ENCODE measurements at regions not wholly inside any gene's neighbourhood (a gene's known extent, or its start where the extent isn't known, plus 50 kb on each side); places are given as distances from the start of the nearest gene placed in this dataset.
"Not testable (repeated sequence)": the region's sequence is repeated elsewhere in the genome, so short reads cannot be mapped to it uniquely, and the experiment has no call there.

DNA sequence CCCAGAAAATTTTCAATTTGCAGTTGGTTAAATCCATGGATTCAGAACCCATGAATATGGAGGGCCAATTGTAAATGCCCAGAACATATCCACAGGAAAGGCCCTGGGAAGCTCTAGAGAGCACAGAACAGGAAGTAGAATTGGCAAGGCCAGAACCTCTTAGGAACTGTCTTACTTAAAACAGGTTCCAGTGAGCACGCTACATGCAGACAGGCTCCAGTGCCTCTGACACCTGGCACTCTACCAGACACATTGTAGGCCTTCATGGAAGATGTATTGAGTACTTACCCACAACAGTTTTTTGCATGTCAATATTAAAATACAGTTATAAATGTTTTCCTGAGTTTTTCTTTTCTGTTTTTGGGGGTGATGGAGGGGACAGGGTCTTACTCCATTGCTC lies 188.2 kb upstream of the FRMD6 start:
- no peak for DNase-seq (ENCODE audit: low read depth)
- H3K4me3 ChIP-seq (ENCODE audit: low read depth, low read length): no peak overlapping the region
- TF ChIP-seq, protein P1, sequence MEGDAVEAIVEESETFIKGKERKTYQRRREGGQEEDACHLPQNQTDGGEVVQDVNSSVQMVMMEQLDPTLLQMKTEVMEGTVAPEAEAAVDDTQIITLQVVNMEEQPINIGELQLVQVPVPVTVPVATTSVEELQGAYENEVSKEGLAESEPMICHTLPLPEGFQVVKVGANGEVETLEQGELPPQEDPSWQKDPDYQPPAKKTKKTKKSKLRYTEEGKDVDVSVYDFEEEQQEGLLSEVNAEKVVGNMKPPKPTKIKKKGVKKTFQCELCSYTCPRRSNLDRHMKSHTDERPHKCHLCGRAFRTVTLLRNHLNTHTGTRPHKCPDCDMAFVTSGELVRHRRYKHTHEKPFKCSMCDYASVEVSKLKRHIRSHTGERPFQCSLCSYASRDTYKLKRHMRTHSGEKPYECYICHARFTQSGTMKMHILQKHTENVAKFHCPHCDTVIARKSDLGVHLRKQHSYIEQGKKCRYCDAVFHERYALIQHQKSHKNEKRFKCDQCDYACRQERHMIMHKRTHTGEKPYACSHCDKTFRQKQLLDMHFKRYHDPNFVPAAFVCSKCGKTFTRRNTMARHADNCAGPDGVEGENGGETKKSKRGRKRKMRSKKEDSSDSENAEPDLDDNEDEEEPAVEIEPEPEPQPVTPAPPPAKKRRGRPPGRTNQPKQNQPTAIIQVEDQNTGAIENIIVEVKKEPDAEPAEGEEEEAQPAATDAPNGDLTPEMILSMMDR (IDR thresholded peaks at IDR 0.05; ENCODE audit: control insufficient read depth, extremely low read depth, insufficient read depth): no peak

DNA sequence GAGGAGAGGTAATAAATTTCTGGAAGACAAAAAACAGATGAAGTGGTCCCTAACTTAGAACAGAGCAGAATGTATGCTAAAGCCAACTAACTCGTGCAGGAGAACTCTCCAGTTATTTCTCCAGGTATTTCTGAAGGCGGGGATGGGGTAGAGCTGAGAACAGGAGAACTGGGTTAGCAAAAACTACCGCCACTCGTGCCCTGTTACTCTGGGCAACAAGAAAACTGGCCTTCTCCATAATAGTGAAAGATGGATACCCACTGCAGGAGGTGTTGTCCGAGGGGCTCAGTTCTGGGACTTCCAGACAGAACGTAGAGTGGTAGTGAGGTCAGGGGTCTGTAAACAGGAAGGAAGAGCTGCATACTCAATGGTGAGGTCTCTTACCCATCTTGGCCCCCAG lies 187.3 kb upstream of the FRMD6 start:
- TF ChIP-seq, protein P1 (IDR thresholded peaks at IDR 0.05; ENCODE audit: control insufficient read depth, extremely low read depth, insufficient read depth): no peak
- H3K4me3 ChIP-seq (ENCODE audit: low read depth, low read length): no peak overlapping the region
- DNase-seq (ENCODE audit: low read depth): no peak

DNA sequence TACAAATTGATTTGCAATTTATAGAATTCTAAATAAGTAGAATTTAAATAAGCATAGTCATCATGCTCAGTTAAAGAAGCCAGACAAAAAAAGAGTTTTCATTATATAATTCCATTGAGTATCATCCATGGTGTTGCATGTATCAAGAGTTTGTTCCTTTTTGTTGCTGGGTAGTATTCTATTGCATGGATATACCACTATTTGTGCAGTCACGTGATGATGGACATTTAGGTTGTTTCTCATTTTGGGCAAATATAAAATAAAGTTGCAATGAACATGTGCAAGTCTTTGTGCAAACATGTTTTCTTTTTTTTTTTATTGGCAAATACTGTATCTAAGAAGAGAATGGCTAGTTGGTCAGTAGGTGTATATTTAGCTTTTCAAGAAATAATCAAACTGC lies 186.2 kb upstream of the FRMD6 start:
- no peak for DNase-seq (ENCODE audit: low read depth)
- TF ChIP-seq, protein P1 (IDR thresholded peaks at IDR 0.05; ENCODE audit: control insufficient read depth, extremely low read depth, insufficient read depth): no peak
- no peak overlapping the region for H3K4me3 ChIP-seq (ENCODE audit: low read depth, low read length)

DNA sequence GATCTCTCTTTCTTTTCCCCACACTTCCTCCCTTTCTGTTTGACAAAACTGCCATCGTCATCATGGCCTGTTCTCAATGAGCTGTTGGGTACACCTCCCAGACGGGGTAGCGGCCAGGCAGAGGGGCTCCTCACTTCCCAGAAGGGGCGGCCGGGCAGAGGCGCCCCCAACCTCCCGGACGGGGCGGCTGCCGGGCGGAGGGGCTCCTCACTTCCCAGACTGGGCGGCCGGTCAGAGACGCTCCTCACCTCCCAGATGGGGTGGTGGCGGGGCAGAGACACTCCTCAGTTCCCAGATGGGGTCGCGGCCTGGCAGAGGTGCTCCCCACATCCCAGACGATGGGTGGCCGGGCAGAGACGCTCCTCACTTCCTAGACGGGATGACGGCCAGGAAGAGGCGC lies 184.3 kb upstream of the FRMD6 start:
- not testable (repeated sequence) for H3K4me3 ChIP-seq (ENCODE audit: low read depth, low read length)

DNA sequence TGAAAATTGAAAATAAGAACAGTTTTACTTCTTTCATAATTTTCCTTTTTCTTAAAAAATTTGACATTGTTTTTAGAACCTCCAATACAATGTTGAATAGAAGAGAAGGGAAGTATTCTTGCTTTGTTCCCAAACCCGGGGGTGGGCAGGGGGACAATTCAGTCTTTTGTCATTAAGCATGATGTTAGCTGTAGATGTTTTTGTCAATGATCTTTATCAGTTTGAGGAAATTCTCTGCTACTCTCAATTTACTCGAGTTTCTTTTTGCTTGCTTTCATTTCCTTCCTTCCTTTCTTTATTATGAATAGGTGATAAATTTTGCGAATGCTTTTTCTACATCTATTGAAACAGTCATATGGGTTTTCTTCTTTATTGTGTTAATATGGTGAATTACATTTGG lies 183.2 kb upstream of the FRMD6 start:
- no peak for DNase-seq (ENCODE audit: low read depth)
- H3K4me3 ChIP-seq (ENCODE audit: low read depth, low read length): no peak overlapping the region
- TF ChIP-seq, protein P1 (IDR thresholded peaks at IDR 0.05; ENCODE audit: control insufficient read depth, extremely low read depth, insufficient read depth): no peak

More for the DNA sequence above, 184.3 kb upstream of the FRMD6 start:
- not testable (repeated sequence) for DNase-seq (ENCODE audit: low read depth)

DNA sequence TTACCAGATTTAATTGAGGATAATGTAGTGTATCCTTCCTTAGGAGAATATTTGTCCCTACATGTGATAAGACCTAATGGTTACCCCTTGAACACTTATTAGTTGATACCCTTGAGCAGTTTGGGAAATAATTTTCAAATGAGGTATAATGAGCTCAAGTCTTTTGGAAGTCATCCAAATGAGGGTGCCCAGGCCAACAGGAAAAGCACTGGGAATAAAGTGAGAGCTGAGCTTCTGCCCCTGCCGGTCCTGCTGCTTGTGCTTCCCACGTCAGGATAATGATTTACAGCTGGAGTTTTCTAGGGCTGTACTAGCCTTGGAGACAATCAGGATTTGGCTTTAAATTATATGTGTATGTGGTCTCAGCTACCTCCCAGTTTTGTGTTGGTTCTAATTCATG lies 178.8 kb upstream of the FRMD6 start:
- DNase-seq (ENCODE audit: low read depth): no peak
- TF ChIP-seq, protein P1 (IDR thresholded peaks at IDR 0.05; ENCODE audit: control insufficient read depth, extremely low read depth, insufficient read depth): no peak
- no peak overlapping the region for H3K4me3 ChIP-seq (ENCODE audit: low read depth, low read length)

DNA sequence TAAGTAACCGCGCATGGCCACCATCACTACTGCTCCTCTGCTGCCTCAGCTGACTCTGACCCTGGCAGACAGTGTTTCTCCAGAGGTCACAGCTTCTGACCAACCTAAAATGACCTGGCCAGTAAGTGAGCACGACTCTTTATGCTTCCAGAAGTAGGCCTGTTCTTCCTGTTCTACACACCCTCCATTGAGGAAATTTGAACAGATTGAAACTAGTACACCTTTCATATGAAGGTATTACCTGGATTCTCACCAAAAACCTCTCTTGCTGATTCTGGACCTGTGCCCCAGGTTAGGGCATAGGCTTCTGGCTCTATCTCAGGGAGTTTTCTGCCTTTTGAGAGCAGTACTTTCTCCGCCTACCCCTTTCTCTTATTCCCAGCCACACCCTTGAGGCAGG lies 178.4 kb upstream of the FRMD6 start:
- TF ChIP-seq, protein P1 (IDR thresholded peaks at IDR 0.05; ENCODE audit: control insufficient read depth, extremely low read depth, insufficient read depth): no peak
- H3K4me3 ChIP-seq (ENCODE audit: low read depth, low read length): no peak overlapping the region
- DNase-seq (ENCODE audit: low read depth): no peak
